Gastroesophageal sphincter (tissue), 3 donors: ENCODE measurements at regions not wholly inside any gene's neighbourhood (a gene's known extent, or its start where the extent isn't known, plus 50 kb on each side); places are given as distances from the start of the nearest gene placed in this dataset.

Experiments
- EP300 ChIP-seq: sonication (generic); formaldehyde crosslinking; IDR thresholded peaks from one replicate; pipeline ENCODE4 v1.6.1; 2017; ENCODE audit warnings: antibody characterized with exemption, mild to moderate bottlenecking
- POLR2A ChIP-seq, 2 donors: fragments of 450-650 bp; IDR thresholded peaks; one replicate each; pipeline ENCODE4 v1.6.1; 2017; ENCODE audit warnings: antibody characterized with exemption in 2 of 2, mild to moderate bottlenecking in 2 of 2, moderate library complexity in 1 of 2
- POLR2AphosphoS5 ChIP-seq: sonication (generic); formaldehyde crosslinking; IDR thresholded peaks from one replicate; pipeline ENCODE4 v1.6.1; 2017; ENCODE audit warnings: antibody characterized with exemption
- TF ChIP-seq, protein P1 (sequence below), 4 experiments: fragments of 200-600 bp in 2 of 4; fragments of 450-650 bp in 2 of 4; sonication (generic) in 1 of 4; IDR thresholded peaks; one replicate each; pipeline ENCODE4 v1.5.1; 2017 to 2019; ENCODE audit warnings: antibody characterized with exemption in 4 of 4, mild to moderate bottlenecking in 2 of 4, moderate library complexity in 2 of 4

DNA sequence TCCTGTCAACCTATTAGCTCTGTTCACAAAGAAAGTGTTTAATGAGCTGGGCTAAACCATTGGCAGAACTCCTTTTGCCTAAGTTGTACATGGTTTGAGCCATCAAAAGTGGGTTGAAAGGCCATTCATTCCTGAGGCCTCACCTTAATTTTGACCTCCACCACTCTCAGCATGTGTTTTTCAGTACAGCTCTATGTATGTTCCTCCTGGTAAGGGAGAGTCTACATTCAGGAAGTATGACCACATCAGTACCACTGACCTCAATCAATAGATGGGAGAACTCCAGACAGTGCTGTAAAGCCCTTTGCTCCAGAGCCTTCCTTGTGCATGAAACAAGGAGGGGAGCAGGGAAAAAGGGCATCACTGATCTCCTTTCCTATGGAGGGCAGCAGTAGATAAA lies 87.8 kb upstream of the CARD18 start:
- no peak for TF ChIP-seq POLR2A (IDR thresholded peaks at IDR 0.05)
- TF ChIP-seq, protein P1, sequence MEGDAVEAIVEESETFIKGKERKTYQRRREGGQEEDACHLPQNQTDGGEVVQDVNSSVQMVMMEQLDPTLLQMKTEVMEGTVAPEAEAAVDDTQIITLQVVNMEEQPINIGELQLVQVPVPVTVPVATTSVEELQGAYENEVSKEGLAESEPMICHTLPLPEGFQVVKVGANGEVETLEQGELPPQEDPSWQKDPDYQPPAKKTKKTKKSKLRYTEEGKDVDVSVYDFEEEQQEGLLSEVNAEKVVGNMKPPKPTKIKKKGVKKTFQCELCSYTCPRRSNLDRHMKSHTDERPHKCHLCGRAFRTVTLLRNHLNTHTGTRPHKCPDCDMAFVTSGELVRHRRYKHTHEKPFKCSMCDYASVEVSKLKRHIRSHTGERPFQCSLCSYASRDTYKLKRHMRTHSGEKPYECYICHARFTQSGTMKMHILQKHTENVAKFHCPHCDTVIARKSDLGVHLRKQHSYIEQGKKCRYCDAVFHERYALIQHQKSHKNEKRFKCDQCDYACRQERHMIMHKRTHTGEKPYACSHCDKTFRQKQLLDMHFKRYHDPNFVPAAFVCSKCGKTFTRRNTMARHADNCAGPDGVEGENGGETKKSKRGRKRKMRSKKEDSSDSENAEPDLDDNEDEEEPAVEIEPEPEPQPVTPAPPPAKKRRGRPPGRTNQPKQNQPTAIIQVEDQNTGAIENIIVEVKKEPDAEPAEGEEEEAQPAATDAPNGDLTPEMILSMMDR (IDR thresholded peaks at IDR 0.05), result no peak
- no peak for TF ChIP-seq POLR2AphosphoS5
- TF ChIP-seq EP300, result no peak
